A549 (cell line): ENCODE measurements at regions not wholly inside any gene's neighbourhood (a gene's known extent, or its start where the extent isn't known, plus 50 kb on each side); places are given as distances from the start of the nearest gene placed in this dataset.

Experiments used
- CBX8 ChIP-seq: fragments of 200-600 bp; sonication (generic); IDR thresholded peaks from 2 replicates; pipeline ENCODE4 v1.6.1; 2016
- CEBPB ChIP-seq, 2 experiments: fragments of >200 bp in 1 of 2; sonication (Bioruptor Twin) in 1 of 2; formaldehyde crosslinking in 1 of 2; IDR thresholded peaks; 2 replicates each; pipeline ENCODE4 v1.6.1; 2012 to 2016
- CHD4 ChIP-seq: fragments of 200-600 bp; sonication (generic); IDR thresholded peaks from 2 replicates; pipeline ENCODE4 v1.6.1; 2016; ENCODE audit warnings: antibody characterized with exemption, mild to moderate bottlenecking, borderline replicate concordance
- CTCF ChIP-seq: fragments of >200 bp; sonication (Bioruptor Twin); formaldehyde crosslinking; IDR thresholded peaks from 3 replicates; pipeline ENCODE4 v1.5.1; 2016
- GATA3 ChIP-seq: IDR thresholded peaks from 2 replicates; pipeline ENCODE4 v1.6.1; 2012; ENCODE audit warnings: borderline replicate concordance
- MAZ ChIP-seq: fragments of 150-350 bp; IDR thresholded peaks from 2 replicates; pipeline ENCODE4 v1.6.1; 2014; ENCODE audit warnings: antibody characterized with exemption, low read depth, low read length, borderline replicate concordance
- NR3C1 ChIP-seq: fragments of >200 bp; sonication (Bioruptor Twin); formaldehyde crosslinking; IDR thresholded peaks from 3 replicates; pipeline ENCODE4 v1.6.1; 2017
- POLR2A ChIP-seq: IDR thresholded peaks from 2 replicates; pipeline ENCODE4 v1.6.1; 2012; ENCODE audit warnings: mild to moderate bottlenecking, low read length
- REST ChIP-seq: fragments of 200-600 bp; sonication (generic); IDR thresholded peaks from 2 replicates; pipeline ENCODE4 v1.6.1; 2016; ENCODE audit warnings: antibody characterized with exemption, mild to moderate bottlenecking, moderate library complexity
- RFX5 ChIP-seq: fragments of 450-650 bp; IDR thresholded peaks from 2 replicates; pipeline ENCODE4 v1.7.1; 2014; ENCODE audit warnings: antibody characterized with exemption, mild to moderate bottlenecking, moderate library complexity

- TF ChIP-seq RFX5: no peak
- no peak for TF ChIP-seq CTCF
- TF ChIP-seq CBX8: no peak
- TF ChIP-seq GATA3: no peak
- TF ChIP-seq REST: no peak
- no peak for TF ChIP-seq CHD4
- TF ChIP-seq MAZ: no peak
- TF ChIP-seq POLR2A: no peak
- TF ChIP-seq CEBPB (IDR thresholded peaks at IDR 0.05): no peak
- no peak for TF ChIP-seq NR3C1
Observed at GRCh38 chr9:69993110-69993509, 50.5 kb upstream of the MAMDC2 start.
